Keratinocyte (primary cell): ENCODE measurements at regions not wholly inside any gene's neighbourhood (a gene's known extent, or its start where the extent isn't known, plus 50 kb on each side); places are given as distances from the start of the nearest gene placed in this dataset.

Experiments used
- DNase-seq: peaks from one replicate; pipeline ENCODE4 v3.0.0-alpha.2; 2011; ENCODE audit warnings: low read depth, missing footprints, low spot score
- FAIRE-seq: peaks from 2 replicates; lab custom pipeline; 2011; peaks lifted over from hg19 to GRCh38; lab: Jason Lieb, UNC
- H2AFZ ChIP-seq: 2 replicates; pipeline ENCODE4 v1.6.0; 2012; ENCODE audit warnings: low read length, control low read depth, inconsistent platforms; ENCODE audit not compliant: control insufficient read depth
- H3K27ac ChIP-seq: 2 replicates; pipeline ENCODE4 v1.5.1; 2011; ENCODE audit warnings: low read length; ENCODE audit not compliant: control insufficient read depth, insufficient read depth
- H3K27me3 ChIP-seq: 3 replicates; pipeline ENCODE4 v1.6.0; 2011; ENCODE audit warnings: low read length; ENCODE audit not compliant: control insufficient read depth, insufficient read depth; ENCODE audit errors: extremely low read depth
- H3K36me3 ChIP-seq, 2 experiments: 2 replicates in 1 of 2; 3 replicates in 1 of 2; pipeline ENCODE4 v1.5.1; 2011; ENCODE audit warnings: low read length in 2 of 2, mild to moderate bottlenecking in 1 of 2; ENCODE audit not compliant: control insufficient read depth in 2 of 2, insufficient read depth in 2 of 2; ENCODE audit errors: extremely low read depth in 1 of 2
- H3K4me1 ChIP-seq: 3 replicates; pipeline ENCODE4 v1.5.1; 2011; ENCODE audit warnings: low read length; ENCODE audit not compliant: control insufficient read depth, insufficient read depth; ENCODE audit errors: extremely low read depth
- H3K4me2 ChIP-seq: 3 replicates; pipeline ENCODE4 v1.6.0; 2011; ENCODE audit warnings: low read depth, low read length; ENCODE audit not compliant: control insufficient read depth, insufficient read depth; ENCODE audit errors: extremely low read depth
- H3K4me3 ChIP-seq, 3 experiments: fragments of 200-600 bp in 1 of 3; sonication (generic) in 1 of 3; 2 replicates in 2 of 3; 3 replicates in 1 of 3; pipeline ENCODE4 v1.5.1; 2011 to 2016; ENCODE audit warnings: low read length in 3 of 3, mild to moderate bottlenecking in 3 of 3, control low read depth in 2 of 3, inconsistent platforms in 1 of 3, low read depth in 1 of 3, mixed read lengths in 1 of 3, mixed run types in 1 of 3, moderate library complexity in 1 of 3; ENCODE audit not compliant: control insufficient read depth in 2 of 3, insufficient read depth in 2 of 3; ENCODE audit errors: extremely low read depth in 1 of 3
- H3K79me2 ChIP-seq: 2 replicates; pipeline ENCODE4 v1.6.0; 2012; ENCODE audit warnings: low read length; ENCODE audit not compliant: control insufficient read depth, insufficient read depth
- H3K9ac ChIP-seq: 3 replicates; pipeline ENCODE4 v1.6.0; 2011; ENCODE audit warnings: low read length; ENCODE audit not compliant: control insufficient read depth, insufficient read depth; ENCODE audit errors: extremely low read depth
- H3K9me1 ChIP-seq: 3 replicates; pipeline ENCODE4 v1.6.0; 2011; ENCODE audit warnings: low read length; ENCODE audit not compliant: control insufficient read depth, insufficient read depth; ENCODE audit errors: extremely low read depth
- H3K9me3 ChIP-seq: 2 replicates; pipeline ENCODE4 v1.5.1; 2012; ENCODE audit warnings: low read depth, low read length; ENCODE audit not compliant: control insufficient read depth
- H4K20me1 ChIP-seq: 3 replicates; pipeline ENCODE4 v1.6.0; 2011; ENCODE audit warnings: low read length; ENCODE audit not compliant: control insufficient read depth, insufficient read depth; ENCODE audit errors: extremely low read depth
- EZH2 ChIP-seq: IDR thresholded peaks from one replicate; pipeline ENCODE4 v1.6.1; 2012; ENCODE audit warnings: inconsistent platforms, mild to moderate bottlenecking, low read length, moderate library complexity
- dilution Hi-C: fragments of 300-500 bp; cut with MboI; formaldehyde crosslinking; loops from one replicate; pipeline ENCODE4 v1.7.0; 2020; ENCODE audit warnings: low sequenced_read_pairs; ENCODE audit not compliant: extremely low pct_ligation_motif_present
- TF ChIP-seq, protein P1 (sequence below), 3 experiments: IDR thresholded peaks in 1 of 3; conservative IDR thresholded peaks in 1 of 3; optimal IDR thresholded peaks in 1 of 3; 2 replicates in 2 of 3; 3 replicates in 1 of 3; pipeline versions ENCODE3 to v1.5.1; 2011; ENCODE audit warnings: low read length in 3 of 3, mild to moderate bottlenecking in 3 of 3, moderate library complexity in 2 of 3, control low read depth in 1 of 3, inconsistent platforms in 1 of 3; ENCODE audit not compliant: insufficient read depth in 2 of 3; ENCODE audit errors: extremely low read depth in 1 of 3

DNA sequence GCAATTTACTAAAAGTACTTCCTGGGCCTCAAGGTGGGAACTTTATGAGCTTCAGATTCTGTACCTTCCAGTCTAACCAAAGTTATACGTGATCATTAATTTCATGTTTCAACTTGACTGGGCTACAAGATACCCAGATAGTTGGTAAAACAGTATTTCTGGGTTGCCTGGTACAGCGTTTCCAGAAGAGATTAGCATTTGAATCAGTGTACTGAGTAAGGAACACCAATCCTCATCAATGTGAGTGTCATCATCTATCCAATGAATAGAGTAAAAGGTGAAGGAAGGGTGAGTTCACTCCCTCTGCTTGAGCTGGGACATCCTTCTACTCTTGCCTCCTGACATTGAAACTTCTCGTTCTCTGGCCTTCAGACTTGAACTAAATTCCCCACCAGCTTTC is 274.5 kb upstream of the ID2 start:
- Histone ChIP-seq H3K4me1 (no peaks in the 10 kb centered on the region), H3K9ac (no peak overlapping the region), H3K4me3 (no peak overlapping the region), H3K9me3 (no peaks in the 10 kb centered on the region), H3K36me3 (no peaks in the 10 kb centered on the region), H2AFZ (no peak overlapping the region), H3K9me1 (no peaks in the 10 kb centered on the region), H3K4me2 (no peak overlapping the region), H3K27me3 (no peaks in the 10 kb centered on the region), H3K79me2 (no peaks in the 10 kb centered on the region), H4K20me1 (no peaks in the 10 kb centered on the region), H3K27ac (no peak overlapping the region)
- DNase-seq, result no peak
- dilution Hi-C loops, result no loop called here
- no peak for TF ChIP-seq EZH2
- TF ChIP-seq, protein P1, sequence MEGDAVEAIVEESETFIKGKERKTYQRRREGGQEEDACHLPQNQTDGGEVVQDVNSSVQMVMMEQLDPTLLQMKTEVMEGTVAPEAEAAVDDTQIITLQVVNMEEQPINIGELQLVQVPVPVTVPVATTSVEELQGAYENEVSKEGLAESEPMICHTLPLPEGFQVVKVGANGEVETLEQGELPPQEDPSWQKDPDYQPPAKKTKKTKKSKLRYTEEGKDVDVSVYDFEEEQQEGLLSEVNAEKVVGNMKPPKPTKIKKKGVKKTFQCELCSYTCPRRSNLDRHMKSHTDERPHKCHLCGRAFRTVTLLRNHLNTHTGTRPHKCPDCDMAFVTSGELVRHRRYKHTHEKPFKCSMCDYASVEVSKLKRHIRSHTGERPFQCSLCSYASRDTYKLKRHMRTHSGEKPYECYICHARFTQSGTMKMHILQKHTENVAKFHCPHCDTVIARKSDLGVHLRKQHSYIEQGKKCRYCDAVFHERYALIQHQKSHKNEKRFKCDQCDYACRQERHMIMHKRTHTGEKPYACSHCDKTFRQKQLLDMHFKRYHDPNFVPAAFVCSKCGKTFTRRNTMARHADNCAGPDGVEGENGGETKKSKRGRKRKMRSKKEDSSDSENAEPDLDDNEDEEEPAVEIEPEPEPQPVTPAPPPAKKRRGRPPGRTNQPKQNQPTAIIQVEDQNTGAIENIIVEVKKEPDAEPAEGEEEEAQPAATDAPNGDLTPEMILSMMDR (optimal IDR thresholded peaks at IDR 0.05 in 1 of 3, IDR thresholded peaks at IDR 0.05 in 1 of 3, conservative IDR thresholded peaks at IDR 0.05 in 1 of 3; ENCODE audit: extremely low read depth in 1 of 3, insufficient read depth in 2 of 3, low read length in 3 of 3), result no peak
- FAIRE-seq, result no peak

DNA sequence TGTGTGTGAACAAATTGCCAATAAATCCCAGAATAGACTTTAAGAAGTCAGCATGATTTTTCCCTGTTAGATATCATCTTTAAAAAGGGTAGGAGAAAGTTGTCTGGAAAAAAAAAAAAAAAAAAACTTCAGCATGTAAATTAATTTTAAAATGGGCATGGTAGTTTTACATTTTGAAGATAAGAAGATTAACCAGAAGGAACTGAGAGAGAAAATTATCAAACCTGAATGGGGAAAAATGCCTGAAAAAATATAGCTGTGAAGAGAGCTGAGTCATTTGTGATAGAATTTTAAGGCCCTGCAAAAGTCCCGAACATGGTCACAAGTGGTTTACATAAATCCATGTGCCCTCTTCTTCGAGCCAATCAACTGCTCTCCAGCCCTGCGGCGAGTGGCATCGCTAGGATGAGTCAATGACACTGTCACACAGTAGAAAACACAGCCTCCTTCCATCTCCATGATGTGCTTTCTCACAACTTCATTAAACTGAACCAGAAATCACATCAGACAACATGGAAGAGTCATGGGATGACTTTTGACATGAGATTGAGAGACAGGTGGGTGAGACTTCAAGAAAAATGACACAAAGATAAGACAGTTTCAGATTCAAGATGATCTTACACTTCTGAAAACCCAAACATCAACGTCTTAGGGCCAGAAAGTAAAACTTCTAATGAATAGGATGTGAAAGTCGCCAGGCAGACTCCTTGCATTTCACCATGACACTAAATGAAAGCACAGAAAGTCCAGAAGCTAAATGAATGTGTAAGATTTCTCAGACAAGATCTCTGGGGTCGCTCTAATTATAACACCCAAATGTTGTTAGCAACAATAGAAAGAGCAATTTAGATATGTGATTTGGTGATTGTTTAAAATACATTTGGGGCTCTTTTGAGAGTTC is 273.0 kb upstream of the ID2 start:
- H3K4me2 ChIP-seq, result no peak overlapping the region
- H3K27ac ChIP-seq, result no peak overlapping the region
- TF ChIP-seq, protein P1 (optimal IDR thresholded peaks at IDR 0.05 in 1 of 3, IDR thresholded peaks at IDR 0.05 in 1 of 3, conservative IDR thresholded peaks at IDR 0.05 in 1 of 3; ENCODE audit: extremely low read depth in 1 of 3, insufficient read depth in 2 of 3, low read length in 3 of 3), result no peak
- no peak for TF ChIP-seq EZH2
- FAIRE-seq (no peak), DNase-seq (no peak)
- no peak overlapping the region for H2AFZ ChIP-seq
- no peaks in the 10 kb centered on the region for H3K9me3 ChIP-seq
- H3K4me1 ChIP-seq, result no peaks in the 10 kb centered on the region
- dilution Hi-C loops, result no loop called here
- H3K79me2 ChIP-seq, result no peaks in the 10 kb centered on the region
- no peak overlapping the region for H3K4me3 ChIP-seq
- no peaks in the 10 kb centered on the region for H3K36me3 ChIP-seq
- no peak overlapping the region for H3K9ac ChIP-seq
- H4K20me1 ChIP-seq, result no peaks in the 10 kb centered on the region
- H3K9me1 ChIP-seq, result no peaks in the 10 kb centered on the region
- H3K27me3 ChIP-seq, result no peaks in the 10 kb centered on the region
